Uterus (tissue), 2 donors: ENCODE measurements at regions not wholly inside any gene's neighbourhood (a gene's known extent, or its start where the extent isn't known, plus 50 kb on each side); places are given as distances from the start of the nearest gene placed in this dataset.

ENCODE experiments used
- POLR2A ChIP-seq, 2 donors: fragments of 450-650 bp; IDR thresholded peaks; one replicate each; pipeline ENCODE4 v1.6.1; 2016; ENCODE audit warnings: antibody characterized with exemption in 2 of 2, mild to moderate bottlenecking in 1 of 2, moderate library complexity in 1 of 2
- TF ChIP-seq, protein P1 (sequence below), 4 experiments: fragments of 200-600 bp in 2 of 4; fragments of 450-650 bp in 2 of 4; sonication (generic) in 2 of 4; IDR thresholded peaks; one replicate each; pipeline ENCODE4 v1.5.1; 2016 to 2019; ENCODE audit warnings: antibody characterized with exemption in 4 of 4, mild to moderate bottlenecking in 2 of 4, moderate library complexity in 1 of 4

DNA sequence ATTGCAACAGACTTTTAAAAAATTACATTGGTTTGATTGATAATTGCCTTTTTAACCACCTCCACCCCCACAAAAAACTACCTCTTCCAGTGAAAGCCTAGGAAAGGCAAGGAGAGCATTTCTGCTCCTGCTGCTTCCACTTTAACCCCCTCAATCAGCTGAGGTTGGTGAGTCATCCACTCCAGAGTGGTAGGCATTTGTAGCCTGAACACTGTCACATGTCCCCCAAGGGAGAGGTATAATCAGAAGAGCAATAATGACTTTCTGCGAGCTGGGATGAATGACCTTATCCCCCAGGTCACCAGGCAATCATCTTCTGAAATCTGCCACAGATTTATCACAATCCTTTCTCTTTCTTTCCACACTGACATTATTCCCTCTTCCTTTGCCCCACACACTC, 126.6 kb upstream of the CAMK1G start:
- TF ChIP-seq, protein P1, sequence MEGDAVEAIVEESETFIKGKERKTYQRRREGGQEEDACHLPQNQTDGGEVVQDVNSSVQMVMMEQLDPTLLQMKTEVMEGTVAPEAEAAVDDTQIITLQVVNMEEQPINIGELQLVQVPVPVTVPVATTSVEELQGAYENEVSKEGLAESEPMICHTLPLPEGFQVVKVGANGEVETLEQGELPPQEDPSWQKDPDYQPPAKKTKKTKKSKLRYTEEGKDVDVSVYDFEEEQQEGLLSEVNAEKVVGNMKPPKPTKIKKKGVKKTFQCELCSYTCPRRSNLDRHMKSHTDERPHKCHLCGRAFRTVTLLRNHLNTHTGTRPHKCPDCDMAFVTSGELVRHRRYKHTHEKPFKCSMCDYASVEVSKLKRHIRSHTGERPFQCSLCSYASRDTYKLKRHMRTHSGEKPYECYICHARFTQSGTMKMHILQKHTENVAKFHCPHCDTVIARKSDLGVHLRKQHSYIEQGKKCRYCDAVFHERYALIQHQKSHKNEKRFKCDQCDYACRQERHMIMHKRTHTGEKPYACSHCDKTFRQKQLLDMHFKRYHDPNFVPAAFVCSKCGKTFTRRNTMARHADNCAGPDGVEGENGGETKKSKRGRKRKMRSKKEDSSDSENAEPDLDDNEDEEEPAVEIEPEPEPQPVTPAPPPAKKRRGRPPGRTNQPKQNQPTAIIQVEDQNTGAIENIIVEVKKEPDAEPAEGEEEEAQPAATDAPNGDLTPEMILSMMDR (IDR thresholded peaks at IDR 0.05): no peak
- no peak for TF ChIP-seq POLR2A (IDR thresholded peaks at IDR 0.05)
